PC-9 (cell line): ENCODE measurements at regions not wholly inside any gene's neighbourhood (a gene's known extent, or its start where the extent isn't known, plus 50 kb on each side); places are given as distances from the start of the nearest gene placed in this dataset.

Source experiments
- CTCF ChIP-seq: fragments of 200-600 bp; sonication (generic); conservative IDR thresholded peaks from 2 replicates; pipeline ENCODE4 v1.6.1; 2017; ENCODE audit warnings: mixed run types, antibody characterized with exemption, mild to moderate bottlenecking, moderate library complexity
- EZH2 ChIP-seq: fragments of 200-600 bp; sonication (generic); IDR thresholded peaks from 2 replicates; pipeline ENCODE4 v1.8.0; 2017; ENCODE audit warnings: antibody characterized with exemption, low read depth

- TF ChIP-seq CTCF (no peak), EZH2 (no peak)
Observed at GRCh38 chr5:57727591-57727990, 245.0 kb upstream of the ACTBL2 start.
